GM18907 (cell line): ENCODE measurements at regions not wholly inside any gene's neighbourhood (a gene's known extent, or its start where the extent isn't known, plus 50 kb on each side); places are given as distances from the start of the nearest gene placed in this dataset.
A peak's percentile ranks its signal among the peaks of the same experiment; 100 is the strongest.

ENCODE experiments used
- ATAC-seq: cut with Tn5 transposase; IDR thresholded peaks from one replicate; pipeline ENCODE4 v1.9.1; 2021; ENCODE audit warnings: mild to moderate bottlenecking, moderate library complexity; ENCODE audit not compliant: unreplicated experiment

DNA sequence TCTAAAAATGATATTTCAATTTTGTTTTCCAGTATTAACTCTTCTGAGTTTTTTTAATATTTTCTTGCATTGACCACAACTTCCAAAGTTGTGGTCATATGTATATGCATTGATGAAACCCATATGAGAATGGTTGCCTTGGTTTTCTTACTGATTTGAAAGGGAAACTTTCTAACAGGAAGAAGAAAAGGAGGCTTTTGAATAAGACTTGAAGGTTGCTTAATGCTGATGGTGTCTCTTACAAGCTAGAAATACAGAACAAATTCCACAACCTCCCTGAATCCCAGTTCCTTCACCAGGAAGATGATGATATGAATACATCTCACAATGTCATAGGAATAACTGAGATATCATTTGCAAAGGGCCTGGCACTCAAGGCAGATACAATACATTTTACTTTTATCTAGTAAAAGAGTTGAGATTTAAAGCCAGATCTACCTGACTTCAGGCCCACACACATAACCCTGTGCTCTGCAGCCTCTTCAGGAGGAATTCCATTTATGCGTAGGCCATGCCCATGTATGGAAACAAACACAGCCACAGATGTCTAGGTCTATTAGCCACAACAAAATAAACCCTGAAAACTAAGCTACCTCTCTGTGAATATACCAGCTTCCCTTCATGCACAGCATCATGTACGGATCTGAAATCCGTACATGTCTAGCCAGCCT lies 165.4 kb upstream of the PLEKHG7 start:
- ATAC-seq: no peak

DNA sequence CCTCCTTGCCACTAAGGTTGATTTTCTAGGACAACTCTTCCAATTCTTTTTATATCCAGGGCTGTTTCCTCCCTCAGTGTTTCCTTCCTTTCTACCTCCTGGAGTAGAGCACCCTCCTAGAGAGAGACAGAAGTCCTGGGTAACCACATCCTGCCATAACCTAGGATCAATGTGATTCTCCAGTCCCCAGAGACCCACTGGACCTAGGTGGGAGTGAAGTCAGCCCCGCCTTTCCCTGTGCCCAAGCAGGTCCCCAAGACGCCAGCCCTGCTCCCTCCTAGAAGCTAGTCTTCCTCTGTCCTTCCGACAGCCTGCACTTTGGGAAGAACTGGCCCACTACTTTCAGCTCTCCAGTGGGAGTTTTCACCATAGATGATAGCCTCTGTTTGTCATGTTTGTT lies 166.8 kb upstream of the PLEKHG7 start:
- ATAC-seq: no peak

DNA sequence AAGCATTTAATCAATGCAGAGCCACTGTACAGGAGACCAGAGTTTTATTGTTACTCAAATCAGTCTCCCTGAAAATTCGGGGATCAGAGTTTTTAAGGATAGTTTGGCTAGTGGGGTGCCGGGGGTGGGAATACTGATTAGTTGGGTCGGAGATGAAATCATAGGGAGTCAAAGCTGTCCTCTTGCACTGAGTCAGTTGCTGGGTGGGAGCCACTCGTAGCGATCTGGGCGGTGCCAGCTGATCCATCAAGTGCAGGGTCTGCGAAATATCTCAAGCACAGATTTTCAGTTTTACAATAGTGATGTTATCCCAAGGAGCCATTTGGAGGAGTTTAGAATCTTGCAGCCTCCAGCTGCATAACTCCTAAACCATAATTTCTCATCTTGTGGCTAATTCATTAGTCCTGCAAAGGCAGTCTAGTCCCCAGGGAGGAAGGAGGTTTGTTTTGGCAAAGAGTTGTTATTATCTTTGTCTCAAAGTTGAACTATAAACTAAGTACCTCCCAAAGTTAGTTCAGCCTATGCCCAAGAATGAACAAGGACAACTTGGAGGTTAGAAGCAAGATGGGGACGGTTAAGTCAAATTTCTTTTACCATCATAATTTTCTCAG lies 169.4 kb upstream of the PLEKHG7 start:
- no peak for ATAC-seq

GRCh38 chr12:92530706-92531105 lies 172.1 kb upstream of the PLEKHG7 start:
- ATAC-seq: no peak

GRCh38 chr12:92529944-92530343 lies 172.8 kb upstream of the PLEKHG7 start:
- ATAC-seq: peak; percentile 74

- ATAC-seq: no peak
Measured at GRCh38 chr12:92528586-92528985, 174.2 kb upstream of the PLEKHG7 start.

GRCh38 chr12:92528097-92528496 lies 174.7 kb upstream of the PLEKHG7 start:
- no peak for ATAC-seq

GRCh38 chr12:92524489-92524888 lies 178.3 kb upstream of the PLEKHG7 start:
- no peak for ATAC-seq

DNA sequence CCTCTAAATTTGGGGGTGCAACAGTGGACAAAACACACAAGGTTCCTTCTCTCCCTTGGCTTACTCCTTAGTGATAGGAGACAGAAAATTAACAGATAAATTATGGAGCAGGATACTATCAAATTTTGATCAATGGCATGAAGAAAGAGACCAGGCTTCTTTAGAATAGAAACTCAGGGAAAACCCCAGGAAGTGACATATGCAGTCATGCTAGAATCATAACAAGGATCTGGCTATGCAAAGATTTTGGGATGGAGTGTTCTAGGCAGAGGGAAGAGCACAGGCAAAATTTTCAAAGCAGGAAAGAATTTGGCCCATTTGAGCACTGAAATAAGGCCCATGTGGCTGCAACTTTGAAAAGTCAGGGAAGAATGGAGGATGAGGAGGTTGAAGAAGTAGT lies 182.3 kb upstream of the PLEKHG7 start:
- no peak for ATAC-seq

DNA sequence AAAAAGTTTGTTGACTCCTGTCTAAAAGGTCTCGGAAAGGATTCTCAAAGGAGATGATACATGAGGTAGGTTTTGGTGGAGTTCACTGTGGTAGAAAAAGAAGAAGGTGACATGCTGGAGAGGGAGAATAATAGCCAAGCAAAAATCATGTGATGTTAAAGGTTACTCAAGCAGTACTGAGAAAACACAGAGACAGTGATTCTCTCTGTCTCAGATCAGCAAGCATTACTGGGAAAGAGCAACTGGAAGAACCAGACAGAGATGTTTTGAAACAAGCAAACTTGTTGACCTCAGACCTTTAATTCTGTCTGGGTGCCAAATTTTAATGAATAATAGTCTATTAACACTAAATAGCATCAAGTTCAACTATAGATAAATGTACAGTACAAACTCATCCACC lies 183.5 kb upstream of the PLEKHG7 start:
- no peak for ATAC-seq

- no peak for ATAC-seq
Measured at GRCh38 chr12:92518071-92518470, 184.7 kb upstream of the PLEKHG7 start.

- no peak for ATAC-seq
Measured at GRCh38 chr12:92516277-92516600, 186.6 kb upstream of the PLEKHG7 start.

GRCh38 chr12:92513231-92513730 lies 189.5 kb upstream of the PLEKHG7 start:
- no peak for ATAC-seq

GRCh38 chr12:92511786-92512185 lies 191.0 kb upstream of the PLEKHG7 start:
- no peak for ATAC-seq

DNA sequence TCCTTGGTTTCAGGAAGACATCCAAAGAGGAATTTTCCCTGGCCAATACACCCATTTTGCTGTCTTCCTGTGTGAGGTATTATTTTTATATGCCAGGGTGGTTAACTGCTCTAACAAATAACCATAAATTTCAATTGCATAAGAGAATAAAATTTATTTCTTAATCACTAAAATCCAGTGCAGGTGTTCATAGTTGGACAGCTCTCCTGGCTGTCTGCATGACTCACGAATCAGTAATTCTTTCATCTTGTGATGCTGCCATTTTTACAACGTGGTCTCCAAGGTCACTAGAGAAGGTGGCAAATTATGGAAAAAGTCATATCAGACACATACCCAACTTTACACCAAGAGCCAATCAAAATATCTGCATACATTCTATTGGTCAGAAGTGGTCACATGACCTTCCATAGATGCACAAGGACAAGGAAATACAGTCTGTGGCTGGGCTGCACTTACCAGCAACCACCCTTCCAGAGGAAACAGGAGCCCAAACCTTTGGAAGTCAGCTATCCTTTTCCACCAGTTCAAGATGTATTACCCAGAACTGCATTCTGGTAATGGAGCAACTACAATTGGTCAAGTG lies 193.5 kb upstream of the PLEKHG7 start:
- no peak for ATAC-seq

DNA sequence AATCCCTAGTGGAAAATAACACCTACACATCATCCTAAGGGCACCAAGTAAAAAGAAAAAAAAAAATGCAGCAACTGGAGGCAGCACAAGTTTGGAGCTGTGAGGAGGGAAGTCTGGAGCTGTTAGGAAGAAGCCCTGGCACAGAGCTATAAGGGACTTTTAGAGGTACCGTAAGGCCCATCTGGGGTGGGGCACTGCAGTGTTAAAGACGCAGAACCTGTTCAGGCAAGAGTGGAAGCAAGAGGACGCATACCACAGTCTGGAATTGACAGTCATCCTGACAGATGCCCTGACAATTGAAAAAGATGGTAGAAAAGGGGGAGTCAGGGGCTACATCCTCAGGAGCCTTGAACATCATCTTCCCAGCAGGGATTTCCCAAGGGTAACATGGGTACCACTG lies 195.9 kb upstream of the PLEKHG7 start:
- no peak for ATAC-seq

DNA sequence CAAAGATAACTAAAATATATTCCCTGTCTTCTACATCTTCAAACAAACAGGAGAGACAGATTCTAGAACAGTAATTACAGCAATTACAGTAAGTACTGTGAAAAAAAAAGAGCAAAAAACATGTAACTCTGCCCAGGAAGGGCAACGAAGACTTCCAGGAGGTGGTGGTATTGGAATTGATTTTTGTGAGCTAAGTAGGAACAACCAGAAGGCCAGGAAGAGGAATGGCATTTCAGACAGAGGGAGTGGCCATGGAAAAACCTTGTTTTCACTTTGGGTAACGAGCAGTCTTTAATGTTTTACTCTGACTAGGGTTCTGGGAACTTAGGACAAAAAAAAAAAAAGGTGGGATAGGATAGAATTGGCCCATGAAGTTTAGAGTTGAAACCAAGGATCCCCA lies 196.3 kb upstream of the PLEKHG7 start:
- ATAC-seq: no peak

GRCh38 chr12:92505254-92506231 lies 197.2 kb upstream of the PLEKHG7 start:
- ATAC-seq: peak; percentile 28

DNA sequence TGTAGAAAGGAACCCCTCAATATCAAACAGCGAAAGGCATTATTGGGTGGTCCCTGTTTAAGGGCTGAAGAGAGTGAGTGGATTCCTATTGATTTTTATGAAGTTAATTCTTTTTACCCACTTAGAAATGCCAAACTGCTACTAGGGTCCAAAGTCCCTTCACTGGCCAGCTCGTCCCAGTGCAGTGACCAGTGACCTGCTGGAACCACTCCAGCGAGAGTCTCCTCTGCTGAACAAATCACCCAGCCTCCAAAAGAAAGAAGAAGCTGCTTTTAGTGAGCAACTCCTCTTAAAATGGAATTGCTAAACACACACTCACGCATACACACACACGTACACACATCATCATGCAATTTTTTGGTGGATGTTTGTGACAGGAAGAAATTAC lies 198.2 kb upstream of the PLEKHG7 start:
- no peak for ATAC-seq

- no peak for ATAC-seq
Measured at GRCh38 chr12:92503971-92504593, 198.7 kb upstream of the PLEKHG7 start.
